ENCODE measurements at regions not wholly inside any gene's neighbourhood (a gene's known extent, or its start where the extent isn't known, plus 50 kb on each side); places are given as distances from the start of the nearest gene placed in this dataset.

DNA sequence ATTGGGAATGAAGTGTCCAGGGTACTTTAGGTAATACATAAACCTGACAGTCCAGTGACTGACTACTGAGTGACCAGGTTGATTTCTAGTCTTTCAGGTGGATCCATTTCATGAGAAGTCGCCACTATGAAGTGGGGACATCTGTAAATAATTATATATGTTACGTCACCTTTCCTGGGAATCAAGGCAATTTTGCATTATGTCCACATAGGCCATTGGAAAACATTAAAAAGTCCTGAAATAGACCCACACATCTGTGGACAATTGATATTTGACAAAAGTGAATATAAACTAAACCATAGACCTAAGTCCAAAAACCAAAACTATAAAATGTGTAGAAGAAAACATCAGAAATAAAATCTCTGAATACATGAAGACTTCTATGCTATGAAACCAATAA is 231.5 kb downstream of the C6orf118 start:
- H3K36me3 ChIP-seq (ENCODE audit: insufficient read depth, low read length), result no peaks in the 10 kb centered on the region
- H3K9ac ChIP-seq (ENCODE audit: low read depth, low read length, poor library complexity, severe bottlenecking), result no peak overlapping the region
- no peaks in the 10 kb centered on the region for H3F3A ChIP-seq (ENCODE audit: low read depth)

GRCh38 chr6:165071906-165072305 is 237.5 kb downstream of the C6orf118 start:
- Histone ChIP-seq H3F3A (ENCODE audit: low read depth) (no peaks in the 10 kb centered on the region), H3K4me2 (ENCODE audit: low read depth, low read length, poor library complexity, severe bottlenecking) (no peak overlapping the region), H3K36me3 (ENCODE audit: insufficient read depth, low read length) (no peaks in the 10 kb centered on the region), H3K9me3 (ENCODE audit: insufficient read depth, low read depth, low read length) (no peaks in the 10 kb centered on the region), H2AFZ (ENCODE audit: low read length) (no peak overlapping the region), H3K4me3 (ENCODE audit: low read length, poor library complexity, severe bottlenecking) (no peak overlapping the region), H3K27me3 (ENCODE audit: insufficient read depth, low read length, poor library complexity, severe bottlenecking) (no peaks in the 10 kb centered on the region), H4K20me1 (ENCODE audit: insufficient read depth, low read length, poor library complexity, severe bottlenecking) (no peaks in the 10 kb centered on the region), H3K4me1 (ENCODE audit: insufficient read depth, low read length, poor library complexity, severe bottlenecking) (no peaks in the 10 kb centered on the region), H3K9ac (ENCODE audit: low read depth, low read length, poor library complexity, severe bottlenecking) (no peak overlapping the region), H3K79me2 (ENCODE audit: insufficient read depth, low read length) (no peaks in the 10 kb centered on the region), H3K9me2 (replicated peaks; ENCODE audit: low read depth, low read length) (no peaks in the 10 kb centered on the region)
- TF ChIP-seq, protein P1, sequence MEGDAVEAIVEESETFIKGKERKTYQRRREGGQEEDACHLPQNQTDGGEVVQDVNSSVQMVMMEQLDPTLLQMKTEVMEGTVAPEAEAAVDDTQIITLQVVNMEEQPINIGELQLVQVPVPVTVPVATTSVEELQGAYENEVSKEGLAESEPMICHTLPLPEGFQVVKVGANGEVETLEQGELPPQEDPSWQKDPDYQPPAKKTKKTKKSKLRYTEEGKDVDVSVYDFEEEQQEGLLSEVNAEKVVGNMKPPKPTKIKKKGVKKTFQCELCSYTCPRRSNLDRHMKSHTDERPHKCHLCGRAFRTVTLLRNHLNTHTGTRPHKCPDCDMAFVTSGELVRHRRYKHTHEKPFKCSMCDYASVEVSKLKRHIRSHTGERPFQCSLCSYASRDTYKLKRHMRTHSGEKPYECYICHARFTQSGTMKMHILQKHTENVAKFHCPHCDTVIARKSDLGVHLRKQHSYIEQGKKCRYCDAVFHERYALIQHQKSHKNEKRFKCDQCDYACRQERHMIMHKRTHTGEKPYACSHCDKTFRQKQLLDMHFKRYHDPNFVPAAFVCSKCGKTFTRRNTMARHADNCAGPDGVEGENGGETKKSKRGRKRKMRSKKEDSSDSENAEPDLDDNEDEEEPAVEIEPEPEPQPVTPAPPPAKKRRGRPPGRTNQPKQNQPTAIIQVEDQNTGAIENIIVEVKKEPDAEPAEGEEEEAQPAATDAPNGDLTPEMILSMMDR (conservative IDR thresholded peaks at IDR 0.05; ENCODE audit: low read length), result no peak
- TF ChIP-seq EZH2phosphoT487 (IDR thresholded peaks at IDR 0.05; ENCODE audit: borderline replicate concordance), result no peak

More for the DNA sequence above, 231.5 kb downstream of the C6orf118 start:
- TF ChIP-seq, protein P1 (conservative IDR thresholded peaks at IDR 0.05; ENCODE audit: low read length), result no peak
- TF ChIP-seq EZH2phosphoT487 (IDR thresholded peaks at IDR 0.05; ENCODE audit: borderline replicate concordance), result no peak
- Histone ChIP-seq H3K4me2 (ENCODE audit: low read depth, low read length, poor library complexity, severe bottlenecking) (no peak overlapping the region), H2AFZ (ENCODE audit: low read length) (no peak overlapping the region), H3K4me1 (ENCODE audit: insufficient read depth, low read length, poor library complexity, severe bottlenecking) (no peaks in the 10 kb centered on the region), H3K4me3 (ENCODE audit: low read length, poor library complexity, severe bottlenecking) (no peak overlapping the region), H3K9me2 (replicated peaks; ENCODE audit: low read depth, low read length) (no peaks in the 10 kb centered on the region), H4K20me1 (ENCODE audit: insufficient read depth, low read length, poor library complexity, severe bottlenecking) (no peaks in the 10 kb centered on the region), H3K79me2 (ENCODE audit: insufficient read depth, low read length) (no peaks in the 10 kb centered on the region), H3K27me3 (ENCODE audit: insufficient read depth, low read length, poor library complexity, severe bottlenecking) (no peaks in the 10 kb centered on the region), H3K9me3 (ENCODE audit: insufficient read depth, low read depth, low read length) (no peaks in the 10 kb centered on the region)

- TF ChIP-seq, protein P1 (conservative IDR thresholded peaks at IDR 0.05; ENCODE audit: low read length), result no peak
- no peak for TF ChIP-seq EZH2phosphoT487 (IDR thresholded peaks at IDR 0.05; ENCODE audit: borderline replicate concordance)
Observed at GRCh38 chr6:165060720-165061119, 248.7 kb downstream of the C6orf118 start.

More at GRCh38 chr6:165060720-165061119, 248.7 kb downstream of the C6orf118 start:
- Histone ChIP-seq H3K4me3 (ENCODE audit: low read length, poor library complexity, severe bottlenecking) (no peak overlapping the region), H3K36me3 (ENCODE audit: insufficient read depth, low read length) (no peaks in the 10 kb centered on the region), H2AFZ (ENCODE audit: low read length) (no peak overlapping the region), H4K20me1 (ENCODE audit: insufficient read depth, low read length, poor library complexity, severe bottlenecking) (no peaks in the 10 kb centered on the region), H3K9me2 (replicated peaks; ENCODE audit: low read depth, low read length) (no peaks in the 10 kb centered on the region), H3K27me3 (ENCODE audit: insufficient read depth, low read length, poor library complexity, severe bottlenecking) (no peaks in the 10 kb centered on the region), H3F3A (ENCODE audit: low read depth) (no peaks in the 10 kb centered on the region), H3K9me3 (ENCODE audit: insufficient read depth, low read depth, low read length) (no peaks in the 10 kb centered on the region), H3K4me2 (ENCODE audit: low read depth, low read length, poor library complexity, severe bottlenecking) (no peak overlapping the region), H3K9ac (ENCODE audit: low read depth, low read length, poor library complexity, severe bottlenecking) (no peak overlapping the region), H3K4me1 (ENCODE audit: insufficient read depth, low read length, poor library complexity, severe bottlenecking) (no peaks in the 10 kb centered on the region), H3K79me2 (ENCODE audit: insufficient read depth, low read length) (no peaks in the 10 kb centered on the region)
